Pancreas (tissue), 10 donors: ENCODE measurements at regions not wholly inside any gene's neighbourhood (a gene's known extent, or its start where the extent isn't known, plus 50 kb on each side); places are given as distances from the start of the nearest gene placed in this dataset.

ENCODE experiments used
- ATAC-seq, 4 donors: fragments of 200-7000 bp; cut with Tn5 transposase; one replicate each; pipeline versions ENCODE4 v1.8.0 to v1.9.1; 2020; ENCODE audit warnings: mild to moderate bottlenecking in 4 of 4, moderate library complexity in 4 of 4
- DNase-seq, 6 donors: peaks; one replicate each; pipeline ENCODE4 v3.0.0-alpha.2; 2020
- FAIRE-seq: peaks from 2 replicates; lab custom pipeline; 2012; peaks lifted over from hg19 to GRCh38; lab: Jason Lieb, UNC
- H3K27ac ChIP-seq, 4 donors: fragments of 200-600 bp; sonication (generic); 1 replicate in 3 of 4; 2 replicates in 1 of 4; pipeline versions ENCODE4 v1.5.0 to v1.8.0; 2020
- H3K27me3 ChIP-seq, 4 donors: fragments of 200-600 bp; one replicate each; pipeline ENCODE4 v1.8.0; 2021
- H3K36me3 ChIP-seq, 3 donors: fragments of 200-600 bp; sonication (generic) in 1 of 3; one replicate each; pipeline versions ENCODE4 v1.5.0 to v1.8.0; 2020 to 2021
- H3K4me1 ChIP-seq, 3 donors: fragments of 200-600 bp; one replicate each; pipeline ENCODE4 v1.8.0; 2021
- H3K4me3 ChIP-seq, 4 donors: fragments of 200-600 bp; sonication (generic) in 2 of 4; one replicate each; pipeline versions ENCODE4 v1.5.0 to v1.8.0; 2020 to 2021
- H3K9me3 ChIP-seq, 4 donors: fragments of 200-600 bp; one replicate each; pipeline ENCODE4 v1.8.0; 2021
- WGBS, 2 donors: extraction: QIAGEN DNeasy Blood & Tissue Kit; methylation state at CpG; one replicate each; pipeline ENCODE4 v1.1.7; 2013; 5-methylcytosine and 5-hydroxymethylcytosine counted together
- intact Hi-C, 3 donors: fragments of 100-400 bp; cut with DNase I; formaldehyde crosslinking; loops; one replicate each; pipeline versions ENCODE4 v1.11.1 to v1.14.2; 2022
- TF ChIP-seq, protein P1 (sequence below), 4 donors: fragments of 200-600 bp; sonication (generic) in 3 of 4; IDR thresholded peaks; one replicate each; pipeline versions ENCODE4 v1.5.0 to v1.8.0; 2021; ENCODE audit warnings: antibody characterized with exemption in 4 of 4
- donor health status: healthy with polysubstance abuse.
- donor health status: DM: no; HTN: no; CAD: no; lungs with moderate emphysema.
- donor health status: DM: no; HTN: no; CAD: no.
- donor health status: control.
- donor health status: control.
- donor health status: Bipolar disorder and iron deficiency.
- donor health status: DM: yes; HTN: yes; CAD: no.
- donor health status: DM: no; HTN: no; CAD: no.
- donor health status: DM: no; HTN: no; CAD: no.
- donor health status: DM: yes; HTN: yes; CAD: no.

DNA sequence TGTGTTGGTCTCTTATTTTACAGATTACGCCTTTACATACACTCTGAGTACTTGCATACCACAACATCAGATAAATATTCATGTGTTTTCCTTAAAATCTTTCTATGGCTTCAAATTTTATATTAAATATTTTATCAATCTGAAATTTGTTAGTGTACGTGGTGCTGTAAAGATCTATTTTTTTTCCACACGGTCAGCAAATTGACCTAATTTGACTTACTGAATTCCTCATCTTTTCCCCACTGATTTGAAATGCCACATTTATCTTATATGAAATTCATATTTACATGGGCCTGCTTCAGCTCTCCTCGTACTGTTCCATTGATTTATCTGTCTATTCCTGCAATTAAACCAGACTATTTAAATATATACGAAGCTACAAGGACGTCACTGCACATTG lies 433.8 kb upstream of the ZNF507 start:
- intact Hi-C loops: no loop called here
- H3K27ac ChIP-seq: no peak overlapping the region
- TF ChIP-seq, protein P1, sequence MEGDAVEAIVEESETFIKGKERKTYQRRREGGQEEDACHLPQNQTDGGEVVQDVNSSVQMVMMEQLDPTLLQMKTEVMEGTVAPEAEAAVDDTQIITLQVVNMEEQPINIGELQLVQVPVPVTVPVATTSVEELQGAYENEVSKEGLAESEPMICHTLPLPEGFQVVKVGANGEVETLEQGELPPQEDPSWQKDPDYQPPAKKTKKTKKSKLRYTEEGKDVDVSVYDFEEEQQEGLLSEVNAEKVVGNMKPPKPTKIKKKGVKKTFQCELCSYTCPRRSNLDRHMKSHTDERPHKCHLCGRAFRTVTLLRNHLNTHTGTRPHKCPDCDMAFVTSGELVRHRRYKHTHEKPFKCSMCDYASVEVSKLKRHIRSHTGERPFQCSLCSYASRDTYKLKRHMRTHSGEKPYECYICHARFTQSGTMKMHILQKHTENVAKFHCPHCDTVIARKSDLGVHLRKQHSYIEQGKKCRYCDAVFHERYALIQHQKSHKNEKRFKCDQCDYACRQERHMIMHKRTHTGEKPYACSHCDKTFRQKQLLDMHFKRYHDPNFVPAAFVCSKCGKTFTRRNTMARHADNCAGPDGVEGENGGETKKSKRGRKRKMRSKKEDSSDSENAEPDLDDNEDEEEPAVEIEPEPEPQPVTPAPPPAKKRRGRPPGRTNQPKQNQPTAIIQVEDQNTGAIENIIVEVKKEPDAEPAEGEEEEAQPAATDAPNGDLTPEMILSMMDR (IDR thresholded peaks at IDR 0.05): no peak
- DNase-seq (no peak), ATAC-seq (no peak), FAIRE-seq (no peak)
- WGBS, 2 donors: 32 to 33% methylated on average over 6 of the region's 6 CpGs
- H3K4me1 ChIP-seq: no peaks in the 10 kb centered on the region
- no peaks in the 10 kb centered on the region for H3K27me3 ChIP-seq
- H3K4me3 ChIP-seq: no peak overlapping the region
- H3K9me3 ChIP-seq: no peaks in the 10 kb centered on the region
- H3K36me3 ChIP-seq: no peaks in the 10 kb centered on the region

- DNase-seq: no peak
- Histone ChIP-seq H3K4me3 (no peak overlapping the region), H3K27ac (no peak overlapping the region), H3K36me3 (no peaks in the 10 kb centered on the region), H3K4me1 (no peaks in the 10 kb centered on the region), H3K9me3 (no peaks in the 10 kb centered on the region), H3K27me3 (no peaks in the 10 kb centered on the region)
- ATAC-seq: no peak
- TF ChIP-seq, protein P1 (IDR thresholded peaks at IDR 0.05): no peak
- no peak for FAIRE-seq
- intact Hi-C loops: no loop called here
- WGBS, 2 donors: 39 to 43% methylated on average over 7 of the region's 7 CpGs
These were observed 432.2 kb upstream of the ZNF507 start for GRCh38 chr19:31913103-31913661.

GRCh38 chr19:31930401-31930800 lies 415.0 kb upstream of the ZNF507 start:
- Histone ChIP-seq H3K9me3 (no peaks in the 10 kb centered on the region), H3K4me1 (no peaks in the 10 kb centered on the region), H3K27me3 (no peaks in the 10 kb centered on the region), H3K27ac (no peak overlapping the region), H3K4me3 (no peak overlapping the region), H3K36me3 (no peaks in the 10 kb centered on the region)
- intact Hi-C loops: no loop called here
- FAIRE-seq (no peak), ATAC-seq (no peak), DNase-seq (no peak)
- 52 to 62% methylated on average over 2 of the region's 2 CpGs for WGBS, 2 donors
- TF ChIP-seq, protein P1 (IDR thresholded peaks at IDR 0.05): no peak

DNA sequence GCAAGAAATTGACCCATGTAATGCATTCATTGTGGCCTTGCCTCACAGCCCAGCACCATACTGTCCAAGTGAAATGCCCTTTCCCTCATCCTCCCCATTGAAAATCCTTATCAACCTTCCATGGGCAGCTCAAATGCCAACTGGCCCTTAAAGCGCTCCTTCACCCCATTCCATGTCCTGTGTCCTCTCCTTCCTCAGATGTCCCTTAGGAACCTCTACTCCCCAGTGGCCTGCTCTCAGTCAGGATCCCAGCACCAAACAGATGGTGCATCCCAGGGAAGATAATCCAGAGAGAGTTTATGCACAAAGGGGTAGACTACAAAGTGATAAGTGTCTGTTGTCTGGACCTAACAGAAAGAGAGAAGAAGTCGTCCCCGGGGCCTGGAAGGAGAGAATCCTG lies 407.4 kb upstream of the ZNF507 start:
- no peaks in the 10 kb centered on the region for H3K9me3 ChIP-seq
- H3K27ac ChIP-seq: no peak overlapping the region
- 42 to 61% methylated on average over 3 of the region's 3 CpGs for WGBS, 2 donors
- H3K4me1 ChIP-seq: no peaks in the 10 kb centered on the region
- no peak for DNase-seq
- H3K36me3 ChIP-seq: no peaks in the 10 kb centered on the region
- ATAC-seq: no peak
- no peak for FAIRE-seq
- peaks cover 0 to 7% (median 0%) of the 10 kb centered on the region in 4 donors for H3K27me3 ChIP-seq
- TF ChIP-seq, protein P1 (IDR thresholded peaks at IDR 0.05): no peak
- no peak overlapping the region for H3K4me3 ChIP-seq
- intact Hi-C loops: no loop called here

GRCh38 chr19:31938675-31939074 lies 406.7 kb upstream of the ZNF507 start:
- H3K4me3 ChIP-seq: no peak overlapping the region

More at GRCh38 chr19:31938675-31939074, 406.7 kb upstream of the ZNF507 start:
- ATAC-seq (no peak), DNase-seq (no peak), FAIRE-seq (no peak)
- H3K27me3 ChIP-seq: peaks cover 0 to 11% (median 0%) of the 10 kb centered on the region in 4 donors
- TF ChIP-seq, protein P1 (IDR thresholded peaks at IDR 0.05): no peak
- H3K9me3 ChIP-seq: no peaks in the 10 kb centered on the region
- intact Hi-C loops: no loop called here
- WGBS, 2 donors: 53 to 63% methylated on average over 5 of the region's 5 CpGs
- H3K27ac ChIP-seq: no peak overlapping the region
- H3K4me1 ChIP-seq: no peaks in the 10 kb centered on the region
- H3K36me3 ChIP-seq: no peaks in the 10 kb centered on the region
